Mammary epithelial cell (primary cell): ENCODE measurements at regions not wholly inside any gene's neighbourhood (a gene's known extent, or its start where the extent isn't known, plus 50 kb on each side); places are given as distances from the start of the nearest gene placed in this dataset.

ENCODE experiments used
- CTCF ChIP-seq, 2 donors: IDR thresholded peaks in 1 of 2; conservative IDR thresholded peaks in 1 of 2; 2 replicates each; pipeline ENCODE4 v1.5.1; 2011 to 2012; ENCODE audit warnings: inconsistent platforms in 2 of 2, low read length in 2 of 2, mild to moderate bottlenecking in 2 of 2, control low read depth in 1 of 2, low read depth in 1 of 2; ENCODE audit not compliant: insufficient read depth in 1 of 2; ENCODE audit errors: extremely low read depth in 1 of 2
- EZH2 ChIP-seq: IDR thresholded peaks from 2 replicates; pipeline ENCODE4 v1.6.1; 2012; ENCODE audit warnings: low read length, inconsistent platforms, borderline replicate concordance

- TF ChIP-seq EZH2 (no peak), CTCF (conservative IDR thresholded peaks at IDR 0.05 in 1 of 2, IDR thresholded peaks at IDR 0.05 in 1 of 2; ENCODE audit: extremely low read depth in 1 of 2, insufficient read depth in 1 of 2, low read depth in 1 of 2, low read length in 2 of 2) (no peak)
Measured at GRCh38 chr6:18684343-18684742, 297.2 kb downstream of the RNF144B start.
